Endothelial cell of umbilical vein (primary cell): ENCODE measurements at regions not wholly inside any gene's neighbourhood (a gene's known extent, or its start where the extent isn't known, plus 50 kb on each side); places are given as distances from the start of the nearest gene placed in this dataset.

ENCODE experiments used
- BruUV-seq: library from RNA; stranded (reverse); fragments of 400-500 nt; replicated peaks from 2 replicates; lab custom pipeline; 2021; lab: Mats Ljungman, UMichigan
- CTCF ChIA-PET: fragments of 300-600, 350-600 bp; sonication (Branson Sonifier 250); formaldehyde crosslinking; loops from one replicate; lab custom pipeline; 2021; ENCODE audit warnings: antibody characterized with exemption, inconsistent platforms; lab: Charles Lee
- POLR2A ChIA-PET: fragments of 300-600, 350-600 bp; sonication (Branson Sonifier 250); formaldehyde crosslinking; loops from one replicate; lab custom pipeline; 2021; ENCODE audit warnings: antibody characterized with exemption, inconsistent platforms; lab: Charles Lee
- DNase-seq: peaks from one replicate; pipeline ENCODE4 v3.0.0-alpha.2; 2011; ENCODE audit warnings: low read depth, low spot score
- FAIRE-seq: peaks from 2 replicates; lab custom pipeline; 2011; peaks lifted over from hg19 to GRCh38; lab: Jason Lieb, UNC
- H2AFZ ChIP-seq: 2 replicates; pipeline ENCODE4 v1.6.0; 2012; ENCODE audit warnings: low read depth, low read length, control low read depth, inconsistent platforms
- H3K27ac ChIP-seq: 2 replicates; pipeline ENCODE4 v1.5.1; 2011; ENCODE audit warnings: low read depth, mild to moderate bottlenecking, control low read depth, low read length, moderate library complexity; ENCODE audit not compliant: insufficient read depth
- H3K27me3 ChIP-seq, 2 experiments: 2 replicates each; pipeline versions ENCODE4 v1.6.0 to v1.6.1; 2011; ENCODE audit warnings: low read length in 2 of 2, mixed read lengths in 1 of 2; ENCODE audit not compliant: control insufficient read depth in 2 of 2, insufficient read depth in 2 of 2
- H3K36me3 ChIP-seq, 2 experiments: 2 replicates in 1 of 2; 3 replicates in 1 of 2; pipeline ENCODE4 v1.5.1; 2011; ENCODE audit warnings: low read length in 2 of 2, mild to moderate bottlenecking in 1 of 2, moderate library complexity in 1 of 2; ENCODE audit not compliant: control insufficient read depth in 2 of 2, insufficient read depth in 2 of 2; ENCODE audit errors: extremely low read depth in 1 of 2
- H3K4me1 ChIP-seq: 3 replicates; pipeline ENCODE4 v1.5.1; 2011; ENCODE audit warnings: mild to moderate bottlenecking, low read length; ENCODE audit not compliant: control insufficient read depth, insufficient read depth; ENCODE audit errors: extremely low read depth
- H3K4me2 ChIP-seq: 2 replicates; pipeline ENCODE4 v1.6.1; 2011; ENCODE audit warnings: low read length, control low read depth, mixed read lengths; ENCODE audit not compliant: insufficient read depth
- H3K4me3 ChIP-seq, 3 experiments: fragments of 200-600 bp in 1 of 3; sonication (generic), shearing (Covaris generic) in 1 of 3; replicated peaks in 1 of 3; 2 replicates each; pipeline ENCODE4 v1.5.1; 2011 to 2016; ENCODE audit warnings: control low read depth in 3 of 3, low read length in 3 of 3, mild to moderate bottlenecking in 2 of 3, inconsistent platforms in 1 of 3, low read depth in 1 of 3, moderate library complexity in 1 of 3; ENCODE audit not compliant: insufficient read depth in 1 of 3
- H3K79me2 ChIP-seq: 2 replicates; pipeline ENCODE4 v1.6.0; 2012; ENCODE audit warnings: low read length, inconsistent platforms; ENCODE audit not compliant: control insufficient read depth, insufficient read depth
- H3K9ac ChIP-seq: replicated peaks from 2 replicates; pipeline ENCODE3; 2011; ENCODE audit warnings: low read length, control low read depth; ENCODE audit not compliant: insufficient read depth; ENCODE audit errors: extremely low read depth
- H3K9me1 ChIP-seq: replicated peaks from 3 replicates; pipeline ENCODE4 v1.6.0; 2011; ENCODE audit warnings: mild to moderate bottlenecking, low read length; ENCODE audit not compliant: control insufficient read depth, insufficient read depth; ENCODE audit errors: extremely low read depth
- H3K9me3 ChIP-seq: replicated peaks from 2 replicates; pipeline ENCODE4 v1.5.1; 2012; ENCODE audit warnings: low read length, inconsistent platforms; ENCODE audit not compliant: control insufficient read depth, insufficient read depth
- H4K20me1 ChIP-seq: replicated peaks from 2 replicates; pipeline ENCODE3; 2011; ENCODE audit warnings: mild to moderate bottlenecking, low read length; ENCODE audit not compliant: control insufficient read depth, insufficient read depth; ENCODE audit errors: extremely low read depth
- EZH2 ChIP-seq: IDR thresholded peaks from 2 replicates; pipeline ENCODE4 v1.6.1; 2012; ENCODE audit warnings: borderline replicate concordance, low read depth, mild to moderate bottlenecking, moderate library complexity, low read length, inconsistent platforms; ENCODE audit not compliant: severe bottlenecking
- FOS ChIP-seq: IDR thresholded peaks from 2 replicates; pipeline ENCODE4 v1.6.1; 2011; ENCODE audit warnings: mild to moderate bottlenecking, low read length, moderate library complexity, borderline replicate concordance; ENCODE audit not compliant: insufficient read depth
- GATA2 ChIP-seq: IDR thresholded peaks from 2 replicates; pipeline ENCODE4 v1.7.0; 2011; ENCODE audit warnings: low read depth, mild to moderate bottlenecking, moderate library complexity, mixed read lengths, low read length; ENCODE audit not compliant: insufficient read length, insufficient read depth
- JUN ChIP-seq: IDR thresholded peaks from 2 replicates; pipeline ENCODE4 v1.6.1; 2011; ENCODE audit warnings: borderline replicate concordance, low read depth; ENCODE audit not compliant: insufficient read length, insufficient read depth
- MYC ChIP-seq: IDR thresholded peaks from one replicate; pipeline ENCODE4 v1.6.1; 2011; ENCODE audit warnings: mild to moderate bottlenecking, low read depth, low read length
- POLR2A ChIP-seq: IDR thresholded peaks from 2 replicates; pipeline ENCODE4 v1.6.1; 2012; ENCODE audit warnings: low read depth, mild to moderate bottlenecking, control low read depth, low read length
- POLR2AphosphoS5 ChIP-seq: IDR thresholded peaks from 2 replicates; pipeline ENCODE4 v1.6.1; 2012; ENCODE audit warnings: low read depth, mild to moderate bottlenecking, control low read depth, low read length, moderate library complexity; ENCODE audit not compliant: insufficient read depth
- dilution Hi-C: fragments of 300-500 bp; cut with MboI; formaldehyde crosslinking; loops from one replicate; pipeline ENCODE4 v1.15.0; 2019; ENCODE audit warnings: low sequenced_read_pairs; ENCODE audit not compliant: extremely low pct_ligation_motif_present
- intact Hi-C: fragments of 100-400 bp; cut with micrococcal nuclease; formaldehyde crosslinking; loops from one replicate; pipeline ENCODE4 v1.10.0; 2022
- TF ChIP-seq, protein P1 (sequence below): IDR thresholded peaks from 2 replicates; pipeline ENCODE4 v1.6.1; 2011; ENCODE audit not compliant: insufficient read depth, insufficient read length
- TF ChIP-seq, protein P2 (sequence below), 2 donors: IDR thresholded peaks; 1 replicate in 1 of 2; 2 replicates in 1 of 2; pipeline ENCODE4 v1.5.1; 2011; ENCODE audit warnings: low read length in 2 of 2, mild to moderate bottlenecking in 2 of 2, moderate library complexity in 2 of 2, control low read depth in 1 of 2, inconsistent platforms in 1 of 2, low read depth in 1 of 2; ENCODE audit not compliant: insufficient read depth in 1 of 2; ENCODE audit errors: extremely low read depth in 1 of 2

DNA sequence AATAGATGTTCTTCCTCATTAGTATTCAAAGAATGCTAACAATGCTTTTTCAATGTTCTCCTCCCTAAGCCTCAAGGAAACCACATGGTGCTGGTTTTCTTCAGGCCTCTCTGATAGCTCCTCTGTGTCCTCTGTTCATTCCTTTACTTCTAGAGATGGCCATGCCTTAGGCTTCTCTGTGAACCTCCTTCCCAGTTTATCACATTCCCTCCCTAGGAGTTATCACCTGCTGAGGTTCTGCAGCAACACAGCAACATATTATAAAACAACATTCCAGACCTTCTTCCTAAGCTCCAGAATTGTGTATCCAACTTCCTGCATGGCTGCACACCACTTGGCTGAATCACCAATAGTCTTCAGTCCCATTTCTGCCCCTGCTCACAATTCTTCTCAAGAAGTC, 325.5 kb downstream of the IRS1 start:
- FAIRE-seq: no peak
- Histone ChIP-seq H3K27ac (no peak overlapping the region), H3K9ac (no peak overlapping the region), H3K79me2 (no peaks in the 10 kb centered on the region), H2AFZ (no peak overlapping the region), H3K4me3 (no peak overlapping the region), H3K9me1 (no peaks in the 10 kb centered on the region), H3K9me3 (no peaks in the 10 kb centered on the region), H3K4me1 (peaks cover 13% of the 10 kb centered on the region), H3K36me3 (no peaks in the 10 kb centered on the region), H3K4me2 (no peak overlapping the region), H3K27me3 (no peaks in the 10 kb centered on the region), H4K20me1 (no peaks in the 10 kb centered on the region)
- CTCF ChIA-PET: interaction anchor here (0.6 kb wide), 1 partner anchor 525 kb away, joined by 3 read pairs; no protein-coding TSS in a partner anchor
- dilution Hi-C loops: no loop called here
- POLR2A ChIA-PET: no interaction called here
- no TSS peak for BruUV-seq
- no peak for DNase-seq
- TF ChIP-seq FOS: no peak
- TF ChIP-seq MYC: no peak
- TF ChIP-seq, protein P1, sequence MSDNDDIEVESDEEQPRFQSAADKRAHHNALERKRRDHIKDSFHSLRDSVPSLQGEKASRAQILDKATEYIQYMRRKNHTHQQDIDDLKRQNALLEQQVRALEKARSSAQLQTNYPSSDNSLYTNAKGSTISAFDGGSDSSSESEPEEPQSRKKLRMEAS: no peak
- TF ChIP-seq POLR2AphosphoS5: no peak
- TF ChIP-seq GATA2: no peak
- no peak for TF ChIP-seq JUN
- TF ChIP-seq, protein P2, sequence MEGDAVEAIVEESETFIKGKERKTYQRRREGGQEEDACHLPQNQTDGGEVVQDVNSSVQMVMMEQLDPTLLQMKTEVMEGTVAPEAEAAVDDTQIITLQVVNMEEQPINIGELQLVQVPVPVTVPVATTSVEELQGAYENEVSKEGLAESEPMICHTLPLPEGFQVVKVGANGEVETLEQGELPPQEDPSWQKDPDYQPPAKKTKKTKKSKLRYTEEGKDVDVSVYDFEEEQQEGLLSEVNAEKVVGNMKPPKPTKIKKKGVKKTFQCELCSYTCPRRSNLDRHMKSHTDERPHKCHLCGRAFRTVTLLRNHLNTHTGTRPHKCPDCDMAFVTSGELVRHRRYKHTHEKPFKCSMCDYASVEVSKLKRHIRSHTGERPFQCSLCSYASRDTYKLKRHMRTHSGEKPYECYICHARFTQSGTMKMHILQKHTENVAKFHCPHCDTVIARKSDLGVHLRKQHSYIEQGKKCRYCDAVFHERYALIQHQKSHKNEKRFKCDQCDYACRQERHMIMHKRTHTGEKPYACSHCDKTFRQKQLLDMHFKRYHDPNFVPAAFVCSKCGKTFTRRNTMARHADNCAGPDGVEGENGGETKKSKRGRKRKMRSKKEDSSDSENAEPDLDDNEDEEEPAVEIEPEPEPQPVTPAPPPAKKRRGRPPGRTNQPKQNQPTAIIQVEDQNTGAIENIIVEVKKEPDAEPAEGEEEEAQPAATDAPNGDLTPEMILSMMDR (IDR thresholded peaks at IDR 0.05; ENCODE audit: extremely low read depth in 1 of 2, insufficient read depth in 1 of 2, low read depth in 1 of 2, low read length in 2 of 2): no peak
- no peak for TF ChIP-seq POLR2A
- TF ChIP-seq EZH2: no peak
- intact Hi-C loops: loop anchor here (10.0 kb wide), 1 partner anchor 259 kb away; no protein-coding TSS in a partner anchor
